ENCODE measurements at regions not wholly inside any gene's neighbourhood (a gene's known extent, or its start where the extent isn't known, plus 50 kb on each side); places are given as distances from the start of the nearest gene placed in this dataset.

DNA sequence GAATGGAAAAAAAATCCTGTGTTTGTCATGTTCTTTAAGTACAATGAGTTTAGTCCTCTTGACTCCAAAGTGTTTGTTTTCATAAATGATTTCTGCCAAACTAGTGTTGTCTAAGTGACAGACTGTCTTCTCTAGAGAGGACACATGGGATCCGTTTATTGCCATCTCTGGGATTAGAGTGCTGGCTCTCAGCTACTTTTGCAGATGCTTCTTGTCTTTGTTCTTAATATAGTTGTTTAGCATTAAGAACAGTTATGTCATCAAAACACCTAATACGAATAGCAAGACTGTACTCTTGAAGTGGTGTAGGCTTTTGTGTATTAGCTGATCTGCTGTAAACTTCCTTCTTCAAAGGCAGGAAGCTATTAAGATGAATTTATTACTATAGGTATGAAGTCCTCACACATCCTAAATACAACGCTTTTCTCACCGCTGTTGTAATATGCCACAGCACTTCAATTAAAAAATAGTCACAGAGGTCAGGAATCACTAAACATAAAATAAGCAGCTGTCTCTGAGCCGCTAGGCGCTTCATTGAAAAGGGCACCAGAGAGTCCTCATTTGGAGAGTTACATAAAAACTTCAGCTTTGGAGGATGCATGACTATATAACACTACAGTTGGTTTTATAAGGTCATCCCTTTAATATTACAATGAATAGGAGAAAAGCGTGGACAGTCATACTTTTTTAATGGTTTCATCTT lies 128.3 kb upstream of the ZNF385D start:
- Histone ChIP-seq H3K36me3 (replicated peaks in 1 of 2; ENCODE audit: control insufficient read depth in 1 of 2, insufficient read depth in 2 of 2, low read length in 2 of 2) (no peaks in the 10 kb centered on the region), H3K4me1 (ENCODE audit: insufficient read depth, low read length) (no peaks in the 10 kb centered on the region), H3K9me3 (ENCODE audit: low read length) (no peaks in the 10 kb centered on the region; the same call in 1 of the 2 replicates), H3K27ac (ENCODE audit: extremely low read length, insufficient read depth, low read length) (no peak overlapping the region), H2AFZ (ENCODE audit: low read length) (no peak overlapping the region), H3K79me2 (ENCODE audit: insufficient read depth, low read length) (no peaks in the 10 kb centered on the region), H4K20me1 (ENCODE audit: insufficient read depth, low read length) (no peaks in the 10 kb centered on the region), H3K4me3 (replicated peaks in 1 of 3; ENCODE audit: insufficient read depth in 1 of 3, low read depth in 2 of 3, low read length in 3 of 3) (no peak overlapping the region), H3K4me2 (ENCODE audit: low read depth, low read length) (no peak overlapping the region), H3K9ac (ENCODE audit: insufficient read depth, low read depth, low read length) (no peak overlapping the region), H3K27me3 (ENCODE audit: control insufficient read depth in 1 of 2, insufficient read depth in 2 of 2, low read length in 2 of 2) (no peaks in the 10 kb centered on the region; a peak in 1 of 5 replicates)
- FAIRE-seq, result no peak
- ChIA-PET POLR2A (no interaction called here), CTCF (ENCODE audit: low intra/inter-chr PET ratio, low total read pairs) (no interaction called here)
- intact Hi-C loops (cut with micrococcal nuclease; ENCODE audit: unreplicated experiment), result no loop called here
- WGBS (ENCODE audit: low lambda C conversion rate), result 34% methylated on average over 7 of the region's 7 CpGs
- in situ Hi-C loops (cut with HindIII; ENCODE audit: extremely low pct_ligation_motif_present, low pct_unique_long_range_greater_than_20kb), result loop anchor here (25.0 kb wide), 1 partner anchor 1642 kb away; no protein-coding TSS in a partner anchor
- no TSS peak for BruUV-seq (replicated peaks)
- no peak for ATAC-seq
- DNase-seq (ENCODE audit: low spot score), result no peak
- TF ChIP-seq ARID2 (CRISPR knock-in tag; IDR thresholded peaks at IDR 0.05; ENCODE audit: borderline replicate concordance), result no peak
- no peak for TF ChIP-seq ZNF761 (CRISPR knock-in tag; conservative IDR thresholded peaks at IDR 0.05)
- TF ChIP-seq, protein P1, sequence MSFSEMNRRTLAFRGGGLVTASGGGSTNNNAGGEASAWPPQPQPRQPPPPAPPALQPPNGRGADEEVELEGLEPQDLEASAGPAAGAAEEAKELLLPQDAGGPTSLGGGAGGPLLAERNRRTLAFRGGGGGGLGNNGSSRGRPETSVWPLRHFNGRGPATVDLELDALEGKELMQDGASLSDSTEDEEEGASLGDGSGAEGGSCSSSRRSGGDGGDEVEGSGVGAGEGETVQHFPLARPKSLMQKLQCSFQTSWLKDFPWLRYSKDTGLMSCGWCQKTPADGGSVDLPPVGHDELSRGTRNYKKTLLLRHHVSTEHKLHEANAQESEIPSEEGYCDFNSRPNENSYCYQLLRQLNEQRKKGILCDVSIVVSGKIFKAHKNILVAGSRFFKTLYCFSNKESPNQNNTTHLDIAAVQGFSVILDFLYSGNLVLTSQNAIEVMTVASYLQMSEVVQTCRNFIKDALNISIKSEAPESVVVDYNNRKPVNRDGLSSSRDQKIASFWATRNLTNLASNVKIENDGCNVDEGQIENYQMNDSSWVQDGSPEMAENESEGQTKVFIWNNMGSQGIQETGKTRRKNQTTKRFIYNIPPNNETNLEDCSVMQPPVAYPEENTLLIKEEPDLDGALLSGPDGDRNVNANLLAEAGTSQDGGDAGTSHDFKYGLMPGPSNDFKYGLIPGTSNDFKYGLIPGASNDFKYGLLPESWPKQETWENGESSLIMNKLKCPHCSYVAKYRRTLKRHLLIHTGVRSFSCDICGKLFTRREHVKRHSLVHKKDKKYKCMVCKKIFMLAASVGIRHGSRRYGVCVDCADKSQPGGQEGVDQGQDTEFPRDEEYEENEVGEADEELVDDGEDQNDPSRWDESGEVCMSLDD (CRISPR knock-in tag; IDR thresholded peaks at IDR 0.05; ENCODE audit: borderline replicate concordance), result no peak
- no peak for TF ChIP-seq CBFB (CRISPR knock-in tag; IDR thresholded peaks at IDR 0.05)
- TF ChIP-seq, protein P2, sequence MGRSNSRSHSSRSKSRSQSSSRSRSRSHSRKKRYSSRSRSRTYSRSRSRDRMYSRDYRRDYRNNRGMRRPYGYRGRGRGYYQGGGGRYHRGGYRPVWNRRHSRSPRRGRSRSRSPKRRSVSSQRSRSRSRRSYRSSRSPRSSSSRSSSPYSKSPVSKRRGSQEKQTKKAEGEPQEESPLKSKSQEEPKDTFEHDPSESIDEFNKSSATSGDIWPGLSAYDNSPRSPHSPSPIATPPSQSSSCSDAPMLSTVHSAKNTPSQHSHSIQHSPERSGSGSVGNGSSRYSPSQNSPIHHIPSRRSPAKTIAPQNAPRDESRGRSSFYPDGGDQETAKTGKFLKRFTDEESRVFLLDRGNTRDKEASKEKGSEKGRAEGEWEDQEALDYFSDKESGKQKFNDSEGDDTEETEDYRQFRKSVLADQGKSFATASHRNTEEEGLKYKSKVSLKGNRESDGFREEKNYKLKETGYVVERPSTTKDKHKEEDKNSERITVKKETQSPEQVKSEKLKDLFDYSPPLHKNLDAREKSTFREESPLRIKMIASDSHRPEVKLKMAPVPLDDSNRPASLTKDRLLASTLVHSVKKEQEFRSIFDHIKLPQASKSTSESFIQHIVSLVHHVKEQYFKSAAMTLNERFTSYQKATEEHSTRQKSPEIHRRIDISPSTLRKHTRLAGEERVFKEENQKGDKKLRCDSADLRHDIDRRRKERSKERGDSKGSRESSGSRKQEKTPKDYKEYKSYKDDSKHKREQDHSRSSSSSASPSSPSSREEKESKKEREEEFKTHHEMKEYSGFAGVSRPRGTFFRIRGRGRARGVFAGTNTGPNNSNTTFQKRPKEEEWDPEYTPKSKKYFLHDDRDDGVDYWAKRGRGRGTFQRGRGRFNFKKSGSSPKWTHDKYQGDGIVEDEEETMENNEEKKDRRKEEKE (IDR thresholded peaks at IDR 0.05), result no peak
- TF ChIP-seq, protein P3, sequence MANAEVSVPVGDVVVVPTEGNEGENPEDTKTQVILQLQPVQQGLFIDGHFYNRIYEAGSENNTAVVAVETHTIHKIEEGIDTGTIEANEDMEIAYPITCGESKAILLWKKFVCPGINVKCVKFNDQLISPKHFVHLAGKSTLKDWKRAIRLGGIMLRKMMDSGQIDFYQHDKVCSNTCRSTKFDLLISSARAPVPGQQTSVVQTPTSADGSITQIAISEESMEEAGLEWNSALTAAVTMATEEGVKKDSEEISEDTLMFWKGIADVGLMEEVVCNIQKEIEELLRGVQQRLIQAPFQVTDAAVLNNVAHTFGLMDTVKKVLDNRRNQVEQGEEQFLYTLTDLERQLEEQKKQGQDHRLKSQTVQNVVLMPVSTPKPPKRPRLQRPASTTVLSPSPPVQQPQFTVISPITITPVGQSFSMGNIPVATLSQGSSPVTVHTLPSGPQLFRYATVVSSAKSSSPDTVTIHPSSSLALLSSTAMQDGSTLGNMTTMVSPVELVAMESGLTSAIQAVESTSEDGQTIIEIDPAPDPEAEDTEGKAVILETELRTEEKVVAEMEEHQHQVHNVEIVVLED (CRISPR knock-in tag; IDR thresholded peaks at IDR 0.05; ENCODE audit: borderline replicate concordance), result no peak
- no peak for TF ChIP-seq ADNP (CRISPR knock-in tag; IDR thresholded peaks at IDR 0.05)
- TF ChIP-seq, protein P4, sequence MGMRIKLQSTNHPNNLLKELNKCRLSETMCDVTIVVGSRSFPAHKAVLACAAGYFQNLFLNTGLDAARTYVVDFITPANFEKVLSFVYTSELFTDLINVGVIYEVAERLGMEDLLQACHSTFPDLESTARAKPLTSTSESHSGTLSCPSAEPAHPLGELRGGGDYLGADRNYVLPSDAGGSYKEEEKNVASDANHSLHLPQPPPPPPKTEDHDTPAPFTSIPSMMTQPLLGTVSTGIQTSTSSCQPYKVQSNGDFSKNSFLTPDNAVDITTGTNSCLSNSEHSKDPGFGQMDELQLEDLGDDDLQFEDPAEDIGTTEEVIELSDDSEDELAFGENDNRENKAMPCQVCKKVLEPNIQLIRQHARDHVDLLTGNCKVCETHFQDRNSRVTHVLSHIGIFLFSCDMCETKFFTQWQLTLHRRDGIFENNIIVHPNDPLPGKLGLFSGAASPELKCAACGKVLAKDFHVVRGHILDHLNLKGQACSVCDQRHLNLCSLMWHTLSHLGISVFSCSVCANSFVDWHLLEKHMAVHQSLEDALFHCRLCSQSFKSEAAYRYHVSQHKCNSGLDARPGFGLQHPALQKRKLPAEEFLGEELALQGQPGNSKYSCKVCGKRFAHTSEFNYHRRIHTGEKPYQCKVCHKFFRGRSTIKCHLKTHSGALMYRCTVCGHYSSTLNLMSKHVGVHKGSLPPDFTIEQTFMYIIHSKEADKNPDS (CRISPR knock-in tag; IDR thresholded peaks at IDR 0.05), result no peak
- no peak for TF ChIP-seq ZNF138 (CRISPR knock-in tag; IDR thresholded peaks at IDR 0.05; ENCODE audit: low read depth)
- no peak for TF ChIP-seq ZNF567 (CRISPR knock-in tag; IDR thresholded peaks at IDR 0.05; ENCODE audit: borderline replicate concordance)
- TF ChIP-seq FLYWCH1 (CRISPR knock-in tag; IDR thresholded peaks at IDR 0.05), result no peak
- TF ChIP-seq ZNF550 (CRISPR knock-in tag; IDR thresholded peaks at IDR 0.05; ENCODE audit: borderline replicate concordance), result no peak
- no peak for TF ChIP-seq ZNF12 (CRISPR knock-in tag; IDR thresholded peaks at IDR 0.05)
- TF ChIP-seq TEAD2 (CRISPR knock-in tag; IDR thresholded peaks at IDR 0.05), result no peak
- TF ChIP-seq HOXA5 (CRISPR knock-in tag; IDR thresholded peaks at IDR 0.05), result no peak

Measured in HepG2 (cell line).